CD4-positive, alpha-beta T cell (primary cell): ENCODE measurements at regions not wholly inside any gene's neighbourhood (a gene's known extent, or its start where the extent isn't known, plus 50 kb on each side); places are given as distances from the start of the nearest gene placed in this dataset.

Source experiments
- ATAC-seq: fragments of 200-7000 bp; cut with Tn5 transposase; one replicate; pipeline ENCODE4 v1.10.0; 2022; ENCODE audit warnings: mild to moderate bottlenecking; ENCODE audit not compliant: poor library complexity
- CTCF ChIA-PET: fragments of 350-600 bp; sonication (Branson Sonifier 250); formaldehyde crosslinking; loops from one replicate; lab custom pipeline; 2021; ENCODE audit warnings: antibody characterized with exemption, inconsistent platforms; lab: Charles Lee
- POLR2A ChIA-PET: fragments of 350-600 bp; sonication (Branson Sonifier 250); formaldehyde crosslinking; loops from one replicate; lab custom pipeline; 2021; ENCODE audit warnings: antibody characterized with exemption, inconsistent platforms; lab: Charles Lee
- DNase-seq, 14 experiments: peaks; one replicate each; pipeline ENCODE4 v3.0.0-alpha.2; 2013 to 2020; ENCODE audit warnings: mixed read lengths in 2 of 14
- H3K27ac ChIP-seq, 2 donors: one replicate each; pipeline versions ENCODE4 v1.5.1 to v1.7.0; 2013; ENCODE audit warnings: low read length in 2 of 2, low read depth in 1 of 2, mild to moderate bottlenecking in 1 of 2
- H3K27me3 ChIP-seq, 2 experiments: 1 replicate in 1 of 2; 2 replicates in 1 of 2; pipeline versions ENCODE4 v1.6.1 to v1.7.0; 2013; ENCODE audit warnings: low read length in 2 of 2, control low read depth in 1 of 2, mild to moderate bottlenecking in 1 of 2, moderate library complexity in 1 of 2; ENCODE audit not compliant: insufficient read depth in 2 of 2, control insufficient read depth in 1 of 2
- H3K36me3 ChIP-seq: one replicate; pipeline ENCODE4 v1.6.1; 2013; ENCODE audit warnings: low read length, control low read depth; ENCODE audit not compliant: insufficient read depth
- H3K4me1 ChIP-seq: one replicate; pipeline ENCODE4 v1.6.1; 2013; ENCODE audit warnings: low read length, control low read depth; ENCODE audit not compliant: insufficient read depth
- H3K4me3 ChIP-seq: one replicate; pipeline ENCODE4 v1.5.1; 2013; ENCODE audit warnings: mild to moderate bottlenecking, low read length, moderate library complexity
- H3K9me3 ChIP-seq, 2 experiments: 1 replicate in 1 of 2; 2 replicates in 1 of 2; pipeline versions ENCODE4 v1.6.1 to v1.7.0; 2013; ENCODE audit warnings: low read length in 2 of 2, mild to moderate bottlenecking in 2 of 2, control low read depth in 1 of 2, moderate library complexity in 1 of 2; ENCODE audit not compliant: control insufficient read depth in 1 of 2, insufficient read depth in 1 of 2
- H3K27ac Mint-ChIP-seq: one replicate; pipeline ENCODE4 v1.8.0; 2020; ENCODE audit warnings: mixed read lengths
- H3K27me3 Mint-ChIP-seq: one replicate; pipeline ENCODE4 v1.8.0; 2021; ENCODE audit warnings: mixed read lengths
- H3K36me3 Mint-ChIP-seq: one replicate; pipeline ENCODE4 v1.8.0; 2021; ENCODE audit warnings: low read depth, mixed read lengths
- H3K4me1 Mint-ChIP-seq: one replicate; pipeline ENCODE4 v1.8.0; 2021; ENCODE audit warnings: low read depth, mixed read lengths
- H3K4me3 Mint-ChIP-seq: one replicate; pipeline ENCODE4 v1.8.0; 2020; ENCODE audit warnings: mild to moderate bottlenecking, mixed read lengths
- H3K9me3 Mint-ChIP-seq: one replicate; pipeline ENCODE4 v1.8.0; 2020; ENCODE audit warnings: mixed read lengths
- CTCF ChIP-seq: fragments of 200-600 bp; IDR thresholded peaks from one replicate; pipeline ENCODE4 v1.8.0; 2022; ENCODE audit warnings: antibody characterized with exemption, mild to moderate bottlenecking
- intact Hi-C, 2 experiments: fragments of 100-400 bp; cut with DNase I in 1 of 2; cut with micrococcal nuclease in 1 of 2; formaldehyde crosslinking; loops; one replicate each; pipeline versions ENCODE4 v1.15.1 to v1.9.0; 2023 to 2025; cut with DNase I, micrococcal nuclease

GRCh38 chr4:60173718-60174117 lies 1026.4 kb upstream of the ADGRL3 start:
- no peaks in the 10 kb centered on the region for H3K27me3 ChIP-seq
- H3K27ac Mint-ChIP-seq = no peak overlapping the region
- H3K9me3 Mint-ChIP-seq = peaks cover 10% of the 10 kb centered on the region
- no peak overlapping the region for H3K4me3 Mint-ChIP-seq
- no peaks in the 10 kb centered on the region for H3K4me1 ChIP-seq
- CTCF ChIA-PET = no interaction called here
- no peaks in the 10 kb centered on the region for H3K4me1 Mint-ChIP-seq
- DNase-seq (no peak), ATAC-seq (no peak)
- POLR2A ChIA-PET = no interaction called here
- no peak for TF ChIP-seq CTCF
- no peaks in the 10 kb centered on the region for H3K36me3 Mint-ChIP-seq
- intact Hi-C loops = no loop called here
- peaks cover 0 to 10% of the 10 kb centered on the region in 2 experiments for H3K9me3 ChIP-seq
- no peaks in the 10 kb centered on the region for H3K27me3 Mint-ChIP-seq
- H3K36me3 ChIP-seq = no peaks in the 10 kb centered on the region
- no peak overlapping the region for H3K4me3 ChIP-seq
- no peak overlapping the region for H3K27ac ChIP-seq

- H3K9me3 Mint-ChIP-seq = peaks cover 8% of the 10 kb centered on the region
- no peak overlapping the region for H3K4me3 Mint-ChIP-seq
These were observed 1024.9 kb upstream of the ADGRL3 start for GRCh38 chr4:60175241-60175640.

GRCh38 chr4:60187428-60187827 lies 1012.7 kb upstream of the ADGRL3 start:
- H3K27ac Mint-ChIP-seq = no peak overlapping the region
- H3K36me3 ChIP-seq = no peaks in the 10 kb centered on the region
- H3K27me3 Mint-ChIP-seq = no peaks in the 10 kb centered on the region
- no peak overlapping the region for H3K27ac ChIP-seq
- CTCF ChIA-PET = no interaction called here
- peaks cover 5% of the 10 kb centered on the region for H3K9me3 Mint-ChIP-seq
- H3K4me1 ChIP-seq = no peaks in the 10 kb centered on the region
- H3K4me1 Mint-ChIP-seq = no peaks in the 10 kb centered on the region
- H3K9me3 ChIP-seq = peaks cover 0 to 3% of the 10 kb centered on the region in 2 experiments
- TF ChIP-seq CTCF = no peak
- no peaks in the 10 kb centered on the region for H3K27me3 ChIP-seq
- DNase-seq (no peak), ATAC-seq (no peak)
- POLR2A ChIA-PET = no interaction called here
- no peak overlapping the region for H3K4me3 ChIP-seq
- intact Hi-C loops = no loop called here
- no peak overlapping the region for H3K4me3 Mint-ChIP-seq
- no peaks in the 10 kb centered on the region for H3K36me3 Mint-ChIP-seq

More at GRCh38 chr4:60175241-60175640, 1024.9 kb upstream of the ADGRL3 start:
- TF ChIP-seq CTCF = no peak
- H3K27me3 Mint-ChIP-seq = no peaks in the 10 kb centered on the region
- no peaks in the 10 kb centered on the region for H3K27me3 ChIP-seq
- POLR2A ChIA-PET = no interaction called here
- H3K27ac Mint-ChIP-seq = no peak overlapping the region
- intact Hi-C loops = no loop called here
- no peak for DNase-seq
- H3K36me3 Mint-ChIP-seq = no peaks in the 10 kb centered on the region
- no peaks in the 10 kb centered on the region for H3K36me3 ChIP-seq
- no peaks in the 10 kb centered on the region for H3K4me1 ChIP-seq
- ATAC-seq = no peak
- CTCF ChIA-PET = no interaction called here
- no peak overlapping the region for H3K4me3 ChIP-seq
- peaks cover 0 to 4% of the 10 kb centered on the region in 2 experiments for H3K9me3 ChIP-seq
- no peaks in the 10 kb centered on the region for H3K4me1 Mint-ChIP-seq
- H3K27ac ChIP-seq = no peak overlapping the region
